ENCODE measurements at regions not wholly inside any gene's neighbourhood (a gene's known extent, or its start where the extent isn't known, plus 50 kb on each side); places are given as distances from the start of the nearest gene placed in this dataset.
"Not testable (repeated sequence)": the region's sequence is repeated elsewhere in the genome, so short reads cannot be mapped to it uniquely, and the experiment has no call there.

DNA sequence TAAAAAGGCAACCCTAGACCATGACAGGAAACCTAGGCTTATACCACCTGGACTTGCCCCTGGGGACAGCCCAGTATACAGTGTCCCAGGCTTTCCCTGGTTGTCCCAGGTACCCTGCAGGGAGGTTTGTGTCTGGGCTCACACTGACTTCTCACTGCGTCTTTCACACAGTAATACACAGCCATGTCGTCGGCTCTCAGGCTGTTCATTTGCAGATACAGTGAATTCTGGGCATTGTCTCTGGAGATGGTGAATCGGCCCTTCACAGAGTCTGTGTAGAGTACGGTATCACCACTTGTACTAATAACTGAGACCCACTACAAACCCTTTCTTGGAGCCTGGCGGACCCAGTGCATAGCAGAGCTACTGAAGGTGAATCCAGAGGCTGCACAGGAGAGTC, 1116.6 kb downstream of the TMEM121 start:
- CTCF ChIA-PET = interaction anchor here (0.8 to 1.1 kb wide), 2 partner anchors 20 to 113 kb away, joined by 3 to 6 read pairs; no protein-coding TSS in a partner anchor
- DNase-seq, H3K9me3 Mint-ChIP-seq, H3K4me1 Mint-ChIP-seq, H3K27ac Mint-ChIP-seq, H3K4me3 Mint-ChIP-seq, H3K36me3 Mint-ChIP-seq: not testable (repeated sequence)
- H3K27me3 Mint-ChIP-seq = peaks cover 49% of the 10 kb centered on the region

GRCh38 chr14:106648874-106649273, 1122.5 kb downstream of the TMEM121 start:
- not testable (repeated sequence) for H3K9me3 Mint-ChIP-seq, DNase-seq, H3K27ac Mint-ChIP-seq, H3K4me1 Mint-ChIP-seq, H3K36me3 Mint-ChIP-seq, H3K4me3 Mint-ChIP-seq
- peaks cover 33% of the 10 kb centered on the region for H3K27me3 Mint-ChIP-seq
- CTCF ChIA-PET = interaction anchor here (3.0 kb wide), 1 partner anchor 14 kb away, joined by 16 read pairs; no protein-coding TSS in a partner anchor

- no peak overlapping the region for H3K4me3 Mint-ChIP-seq
- peaks cover 29% of the 10 kb centered on the region for H3K27me3 Mint-ChIP-seq
- CTCF ChIA-PET = interaction anchor here (0.9 to 3.1 kb wide), 3 partner anchors 10 to 33 kb away, joined by 3 to 8 read pairs (median 5); no protein-coding TSS in a partner anchor
- no peaks in the 10 kb centered on the region for H3K4me1 Mint-ChIP-seq
- no peaks in the 10 kb centered on the region for H3K36me3 Mint-ChIP-seq
- H3K27ac Mint-ChIP-seq = no peak overlapping the region
- peaks cover 3% of the 10 kb centered on the region for H3K9me3 Mint-ChIP-seq
- no peak for DNase-seq
Observed at GRCh38 chr14:106651016-106651415, 1124.6 kb downstream of the TMEM121 start.

DNA sequence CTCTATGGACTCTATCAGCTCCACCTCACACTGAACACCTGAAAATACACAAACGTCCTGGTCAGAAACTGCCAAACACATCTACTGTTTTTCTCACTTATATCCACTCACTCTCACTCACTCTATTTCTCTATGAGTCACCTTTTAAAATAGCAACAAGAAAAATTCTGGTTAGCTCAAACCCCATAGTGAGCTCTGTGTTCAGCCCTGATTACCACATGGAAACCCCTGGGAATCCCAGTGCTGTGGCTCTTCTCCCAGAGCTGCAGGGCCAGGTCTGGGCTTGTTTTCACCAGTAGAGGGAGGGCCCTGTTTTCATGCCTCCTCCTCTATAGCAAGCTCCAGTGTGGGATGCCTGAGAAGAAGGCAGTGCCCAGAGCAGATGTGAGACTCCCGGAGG, 1126.1 kb downstream of the TMEM121 start:
- Mint-ChIP-seq H3K27me3 (peaks cover 37% of the 10 kb centered on the region), H3K36me3 (no peaks in the 10 kb centered on the region), H3K4me3 (no peak overlapping the region)

DNA sequence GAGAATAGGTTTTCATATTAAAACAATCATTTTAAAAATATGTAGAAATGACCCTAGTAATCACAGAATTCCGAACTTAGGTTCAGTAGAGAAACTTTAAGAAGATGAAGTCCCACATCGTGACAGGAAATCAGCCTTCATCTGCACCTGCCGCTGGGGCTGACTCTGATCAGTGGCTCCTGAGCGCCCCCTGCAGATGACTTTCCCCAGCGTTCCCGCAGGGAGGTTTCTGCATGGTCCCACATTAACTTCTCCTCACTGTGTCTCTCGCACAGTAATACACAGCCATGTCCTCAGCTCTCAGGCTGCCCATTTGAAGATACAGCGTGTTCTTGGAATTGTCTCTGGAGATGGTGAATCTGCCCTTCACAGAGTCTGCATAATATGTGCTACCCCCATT, 1131.1 kb downstream of the TMEM121 start:
- Mint-ChIP-seq H3K27ac (no peak overlapping the region), H3K9me3 (no peaks in the 10 kb centered on the region), H3K36me3 (no peaks in the 10 kb centered on the region), H3K4me3 (no peak overlapping the region), H3K4me1 (peaks cover 18% of the 10 kb centered on the region), H3K27me3 (peaks cover 24% of the 10 kb centered on the region)
- CTCF ChIA-PET = interaction anchor here (0.7 to 2.1 kb wide), 9 partner anchors 8 to 240 kb away, joined by 3 to 12 read pairs (median 4); no protein-coding TSS in a partner anchor
- DNase-seq = peak; percentile 76

More for the DNA sequence above, 1126.1 kb downstream of the TMEM121 start:
- H3K9me3 Mint-ChIP-seq = peaks cover 3% of the 10 kb centered on the region
- DNase-seq = no peak
- peaks cover 2% of the 10 kb centered on the region for H3K4me1 Mint-ChIP-seq
- no peak overlapping the region for H3K27ac Mint-ChIP-seq
- CTCF ChIA-PET = interaction anchor here (1.0 to 3.1 kb wide), 4 partner anchors 9 to 34 kb away, joined by 3 to 10 read pairs (median 6); no protein-coding TSS in a partner anchor

- Mint-ChIP-seq H3K4me1 (peaks cover 20% of the 10 kb centered on the region), H3K27me3 (peaks cover 20% of the 10 kb centered on the region)
- not testable (repeated sequence) for DNase-seq, H3K9me3 Mint-ChIP-seq, H3K27ac Mint-ChIP-seq, H3K36me3 Mint-ChIP-seq, H3K4me3 Mint-ChIP-seq
- CTCF ChIA-PET = interaction anchor here (0.7 to 7.5 kb wide), 7 partner anchors 8 to 36 kb away, joined by 3 to 82 read pairs (median 4); no protein-coding TSS in a partner anchor
Observed at GRCh38 chr14:106658066-106658860, 1131.9 kb downstream of the TMEM121 start.

- not testable (repeated sequence) for H3K4me3 Mint-ChIP-seq
Observed at GRCh38 chr14:106661561-106661960, 1135.2 kb downstream of the TMEM121 start.

GRCh38 chr14:106662936-106663550, 1136.7 kb downstream of the TMEM121 start:
- Mint-ChIP-seq H3K36me3 (peaks cover 2% of the 10 kb centered on the region), H3K4me1 (peaks cover 16% of the 10 kb centered on the region), H3K4me3 (no peak overlapping the region), H3K9me3 (peaks cover 9% of the 10 kb centered on the region), H3K27me3 (peaks cover 25% of the 10 kb centered on the region), H3K27ac (no peak overlapping the region)
- CTCF ChIA-PET = interaction anchor here (0.6 to 7.5 kb wide), 32 partner anchors 8 to 352 kb away, joined by 3 to 82 read pairs (median 6); no protein-coding TSS in a partner anchor
- no peak for DNase-seq

More at GRCh38 chr14:106661561-106661960, 1135.2 kb downstream of the TMEM121 start:
- not testable (repeated sequence) for H3K36me3 Mint-ChIP-seq, H3K9me3 Mint-ChIP-seq, H3K27ac Mint-ChIP-seq
- peaks cover 26% of the 10 kb centered on the region for H3K27me3 Mint-ChIP-seq
- DNase-seq = peak; percentile 74
- CTCF ChIA-PET = interaction anchor here (1.0 to 7.5 kb wide), 12 partner anchors 9 to 244 kb away, joined by 3 to 82 read pairs (median 6); no protein-coding TSS in a partner anchor
- peaks cover 22% of the 10 kb centered on the region for H3K4me1 Mint-ChIP-seq

GRCh38 chr14:106663805-106664410, 1137.5 kb downstream of the TMEM121 start:
- H3K4me1 Mint-ChIP-seq, H3K9me3 Mint-ChIP-seq, H3K4me3 Mint-ChIP-seq, H3K36me3 Mint-ChIP-seq: not testable (repeated sequence)
- DNase-seq = peak; percentile 76
- Mint-ChIP-seq H3K27me3 (peaks cover 25% of the 10 kb centered on the region), H3K27ac (peak overlapping the region; percentile 28)
- CTCF ChIA-PET = interaction anchor here (0.6 to 7.5 kb wide), 27 partner anchors 9 to 435 kb away, joined by 3 to 82 read pairs (median 6); no protein-coding TSS in a partner anchor

DNA sequence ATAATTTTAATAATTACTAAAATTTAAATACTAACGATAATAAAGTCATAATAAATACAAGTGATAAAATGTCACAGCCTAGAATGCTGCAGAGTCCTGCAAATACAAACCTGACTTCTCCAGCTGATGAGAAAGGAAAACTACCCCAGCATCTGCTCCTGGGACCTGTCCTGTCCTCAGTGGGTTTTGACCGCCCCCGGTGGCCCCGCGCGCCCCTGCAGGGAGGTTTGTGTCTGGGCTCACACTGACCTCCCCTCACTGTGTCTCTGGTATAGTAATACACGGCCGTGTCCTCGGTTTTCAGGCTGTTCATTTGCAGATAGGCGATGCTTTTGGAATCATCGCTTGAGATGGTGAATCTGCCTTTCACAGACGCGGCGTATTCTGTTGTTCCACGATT, 1139.4 kb downstream of the TMEM121 start:
- Mint-ChIP-seq H3K4me1 (peaks cover 9% of the 10 kb centered on the region), H3K27me3 (peaks cover 30% of the 10 kb centered on the region), H3K9me3 (peaks cover 9% of the 10 kb centered on the region), H3K4me3 (no peak overlapping the region), H3K27ac (no peak overlapping the region), H3K36me3 (peaks cover 2% of the 10 kb centered on the region)
- DNase-seq = no peak
- CTCF ChIA-PET = interaction anchor here (1.4 to 7.5 kb wide), 5 partner anchors 8 to 248 kb away, joined by 3 to 82 read pairs (median 21); no protein-coding TSS in a partner anchor

- no peak for DNase-seq
- Mint-ChIP-seq H3K27ac (no peak overlapping the region), H3K36me3 (peaks cover 2% of the 10 kb centered on the region), H3K9me3 (peaks cover 9% of the 10 kb centered on the region), H3K4me1 (peaks cover 9% of the 10 kb centered on the region), H3K27me3 (peaks cover 30% of the 10 kb centered on the region), H3K4me3 (no peak overlapping the region)
- CTCF ChIA-PET = interaction anchor here (0.9 to 1.4 kb wide), 2 partner anchors 9 to 48 kb away, joined by 3 read pairs; no protein-coding TSS in a partner anchor
Observed at GRCh38 chr14:106666341-106666740, 1140.0 kb downstream of the TMEM121 start.

DNA sequence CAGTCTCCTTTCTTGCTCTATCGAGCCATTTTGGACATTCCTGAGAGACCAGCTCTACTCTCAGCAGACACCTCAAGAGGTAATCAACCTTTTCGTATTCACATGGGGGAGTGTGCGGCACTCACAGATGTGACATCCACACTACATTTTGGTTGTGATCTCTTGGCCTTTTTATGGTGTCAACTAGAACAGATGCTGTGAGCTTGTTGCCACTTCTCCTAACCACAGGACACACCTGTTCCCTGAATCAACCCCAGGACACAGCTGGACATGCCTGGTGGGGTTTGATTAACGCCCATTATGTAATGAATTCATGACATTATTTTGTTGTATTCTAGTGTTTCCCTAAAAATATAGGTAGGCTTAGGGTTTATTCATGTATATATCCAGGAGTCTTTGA, 1143.6 kb downstream of the TMEM121 start:
- DNase-seq = no peak
- Mint-ChIP-seq H3K27me3 (peaks cover 47% of the 10 kb centered on the region), H3K9me3 (no peaks in the 10 kb centered on the region), H3K27ac (no peak overlapping the region), H3K4me1 (peaks cover 9% of the 10 kb centered on the region), H3K4me3 (no peak overlapping the region), H3K36me3 (no peaks in the 10 kb centered on the region)
- CTCF ChIA-PET = interaction anchor here (3.6 kb wide), 1 partner anchor 21 kb away, joined by 14 read pairs; no protein-coding TSS in a partner anchor

- H3K4me3 Mint-ChIP-seq, DNase-seq, H3K4me1 Mint-ChIP-seq, H3K9me3 Mint-ChIP-seq, H3K27ac Mint-ChIP-seq, H3K36me3 Mint-ChIP-seq: not testable (repeated sequence)
- CTCF ChIA-PET = interaction anchor here (1.2 to 9.1 kb wide), 4 partner anchors 12 to 48 kb away, joined by 3 to 82 read pairs (median 4); no protein-coding TSS in a partner anchor
- peaks cover 44% of the 10 kb centered on the region for H3K27me3 Mint-ChIP-seq
Observed at GRCh38 chr14:106674093-106674492, 1147.7 kb downstream of the TMEM121 start.
